HG03457 (cell line): ENCODE measurements at regions not wholly inside any gene's neighbourhood (a gene's known extent, or its start where the extent isn't known, plus 50 kb on each side); places are given as distances from the start of the nearest gene placed in this dataset.

Experiments
- ATAC-seq: cut with Tn5 transposase; IDR thresholded peaks from one replicate; pipeline ENCODE4 v1.9.1; 2021; ENCODE audit warnings: moderate number of reproducible peaks; ENCODE audit not compliant: unreplicated experiment

DNA sequence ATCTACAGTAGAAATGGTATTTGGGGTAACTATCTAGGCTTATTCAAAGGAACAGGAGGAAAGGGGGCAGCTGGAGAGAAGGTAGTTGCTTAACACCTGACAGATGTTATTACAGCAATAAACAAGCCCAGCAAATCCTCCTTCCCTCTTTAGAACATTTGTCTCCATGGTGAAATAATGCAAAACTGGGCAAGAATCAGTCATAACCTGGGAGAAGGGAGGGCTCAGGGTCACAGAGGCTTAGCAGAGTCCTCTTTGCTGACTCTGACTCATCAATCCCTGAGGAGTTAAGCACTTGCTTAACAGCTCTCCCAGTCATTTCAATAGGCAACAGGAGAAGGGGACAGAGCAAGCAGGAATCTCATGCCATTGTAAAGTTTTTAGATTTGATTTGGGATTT, 230.3 kb downstream of the IBTK start:
- no peak for ATAC-seq

DNA sequence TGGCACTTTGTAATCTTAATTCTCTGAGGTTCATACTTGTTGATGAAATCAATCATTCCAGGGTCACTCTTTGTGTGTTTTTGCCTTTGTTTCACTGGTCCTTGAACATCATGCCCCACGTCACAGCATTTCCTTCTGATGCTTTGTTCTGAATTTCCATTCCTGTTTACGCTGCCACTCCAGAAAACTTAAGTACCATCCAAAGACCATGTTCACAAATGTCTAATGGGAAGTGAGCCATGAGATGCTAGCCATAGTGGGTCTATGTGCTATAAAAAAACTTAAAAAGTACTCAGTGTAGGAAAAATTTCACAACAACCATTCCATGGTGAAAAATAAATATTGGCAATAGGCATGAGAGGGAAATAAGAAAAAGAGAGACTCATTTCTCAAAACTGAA, 232.0 kb downstream of the IBTK start:
- ATAC-seq, result no peak

DNA sequence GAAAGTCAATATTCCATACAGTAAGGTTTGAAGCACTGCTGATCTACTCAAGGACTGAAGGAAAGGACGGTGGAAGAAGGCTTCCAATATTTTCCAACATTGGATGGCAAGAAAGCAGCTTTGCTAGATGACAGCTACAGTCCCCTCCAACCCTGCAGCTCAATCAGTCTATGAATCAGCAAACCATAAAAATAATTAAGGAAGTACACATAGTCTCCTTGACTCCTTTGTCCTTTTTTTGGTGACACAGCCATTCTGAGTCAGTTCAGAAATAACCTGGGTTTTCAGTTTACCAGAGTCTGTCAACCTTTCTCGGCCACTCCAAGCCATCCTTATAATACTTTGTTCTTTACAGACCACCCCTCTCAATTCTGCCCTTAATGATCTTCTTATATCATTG, 232.5 kb downstream of the IBTK start:
- ATAC-seq, result no peak

DNA sequence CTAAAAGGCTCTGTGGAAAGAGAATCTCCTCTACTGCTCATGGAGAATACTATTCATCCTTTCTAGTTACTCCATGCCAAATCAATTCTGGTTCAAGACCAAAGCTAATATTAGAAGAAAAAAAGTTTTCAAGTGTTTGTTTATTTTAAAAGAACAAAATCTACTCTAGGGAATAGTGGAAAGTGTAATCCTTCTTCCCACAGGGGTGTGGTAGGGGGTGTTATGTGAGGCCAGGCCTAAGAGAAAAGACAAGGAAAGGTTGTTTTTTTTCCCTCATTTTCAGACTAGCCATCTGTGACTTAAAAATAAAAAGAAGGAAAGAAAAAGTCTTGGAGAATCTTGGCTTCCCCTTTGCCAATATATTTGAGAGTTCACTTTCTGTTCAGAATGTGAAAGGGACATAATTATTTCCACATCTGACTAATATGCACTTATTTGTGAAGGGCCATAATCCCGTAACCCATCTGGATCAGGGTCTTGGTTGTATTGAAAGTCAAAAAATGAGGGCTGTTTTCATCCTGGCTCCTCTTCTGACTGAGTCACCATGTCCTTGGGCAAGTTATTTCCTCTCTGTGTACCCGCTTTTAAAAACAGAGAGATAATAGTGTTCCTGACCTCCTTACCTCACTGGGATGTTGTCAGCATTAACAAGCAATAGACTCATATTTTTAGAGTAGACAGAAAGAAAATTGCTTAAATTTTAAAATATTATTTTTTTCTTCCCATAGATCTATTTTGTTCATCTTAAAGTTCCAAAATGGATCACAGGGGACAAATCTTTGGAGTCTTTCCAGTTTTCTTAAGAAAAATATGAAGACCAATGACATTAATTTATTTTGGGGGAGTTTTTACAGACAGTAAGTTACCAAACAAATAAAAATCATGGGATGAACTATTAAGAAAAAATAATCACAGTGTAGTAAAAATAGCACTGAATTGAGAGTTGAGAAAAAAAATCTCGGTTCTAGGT, 233.7 kb downstream of the IBTK start:
- ATAC-seq, result no peak

DNA sequence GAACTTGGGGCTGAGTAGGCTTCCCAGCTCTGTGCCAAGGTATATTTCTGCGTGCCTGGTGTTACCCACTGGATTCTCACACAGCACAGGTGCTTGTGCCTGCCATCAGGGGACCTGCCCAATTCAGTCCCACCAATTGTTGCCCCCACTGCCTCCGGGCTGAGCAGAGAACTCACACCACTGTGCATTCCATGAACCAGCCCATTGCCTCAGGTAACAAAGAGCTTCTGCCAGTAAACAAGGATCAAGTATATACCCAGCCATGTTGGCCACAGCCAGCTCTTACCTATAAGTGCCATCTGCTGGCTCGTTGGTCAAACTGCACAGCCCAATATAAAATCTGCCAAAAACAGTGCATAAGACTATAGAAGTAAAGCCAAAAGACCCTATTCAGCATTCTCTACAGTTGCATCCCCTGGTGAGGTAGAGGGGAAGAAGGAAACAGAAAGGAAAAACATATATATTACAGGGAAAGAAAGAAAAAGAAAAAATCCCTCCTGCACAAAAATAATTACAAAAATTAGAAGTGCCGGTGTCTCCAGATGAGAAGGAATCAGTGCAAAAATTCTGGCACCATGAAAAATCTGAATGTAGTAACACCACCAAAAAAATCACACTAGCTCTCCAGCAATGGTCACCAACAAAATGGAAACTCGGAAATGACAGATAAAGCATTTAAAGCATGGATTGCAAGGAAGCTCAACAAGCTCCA, 241.4 kb downstream of the IBTK start:
- ATAC-seq, result peak; percentile 85

DNA sequence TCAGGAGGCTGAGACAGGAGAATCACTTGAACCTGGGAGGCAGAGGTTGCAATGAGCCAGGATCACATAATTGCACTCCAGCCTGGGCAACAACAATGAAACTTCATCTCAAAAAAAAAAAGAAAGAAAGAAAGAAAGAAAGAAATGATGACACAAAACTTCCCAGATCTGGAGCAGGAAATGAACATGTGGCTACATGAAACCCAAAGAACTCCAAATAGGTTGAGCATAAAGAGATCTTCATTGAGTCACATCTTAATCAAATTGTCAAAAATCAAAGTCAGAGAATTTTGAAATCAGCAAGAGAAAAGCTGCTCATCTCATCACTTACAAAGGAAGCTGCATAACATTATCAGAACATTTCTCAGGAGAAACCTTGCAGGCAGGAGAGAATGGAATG, 247.0 kb downstream of the IBTK start:
- ATAC-seq, result no peak

DNA sequence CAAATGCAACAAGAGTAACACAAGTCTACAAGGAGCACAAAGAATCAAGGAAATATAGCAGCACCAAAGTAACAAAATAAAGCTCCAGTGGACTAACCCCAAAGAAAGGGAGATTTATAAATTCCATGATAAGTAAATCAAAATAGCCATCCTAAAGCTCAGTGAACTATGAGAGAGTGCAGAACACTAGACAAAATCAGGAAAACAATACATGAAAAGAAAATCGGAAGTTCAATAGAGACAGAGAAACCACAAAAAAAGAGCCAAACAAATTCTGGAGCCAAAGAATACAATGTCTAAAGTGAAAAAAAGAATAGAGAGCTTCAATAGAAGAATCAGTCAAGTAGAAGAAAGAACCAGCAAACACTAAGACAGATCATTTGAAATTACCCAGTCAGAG, 247.3 kb upstream of the TENT5A start:
- ATAC-seq, result no peak

DNA sequence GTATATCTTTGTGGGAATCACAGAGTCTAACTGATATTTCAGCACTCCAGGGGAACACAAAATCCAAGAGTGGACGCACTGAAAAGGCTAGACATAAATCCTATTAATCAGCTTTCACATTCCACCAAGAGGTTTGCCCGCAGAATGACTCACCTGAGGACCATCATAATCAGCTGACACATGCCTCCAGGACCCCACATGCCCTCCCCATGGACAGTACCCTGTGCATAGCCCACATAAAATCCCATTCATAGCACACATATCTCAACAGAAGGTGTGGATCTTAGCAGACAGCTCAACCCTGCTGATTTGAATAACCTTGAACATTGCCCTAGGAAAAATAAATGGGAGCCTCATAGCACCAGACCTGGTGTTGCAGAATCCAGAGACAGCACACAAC, 246.8 kb upstream of the TENT5A start:
- no peak for ATAC-seq

DNA sequence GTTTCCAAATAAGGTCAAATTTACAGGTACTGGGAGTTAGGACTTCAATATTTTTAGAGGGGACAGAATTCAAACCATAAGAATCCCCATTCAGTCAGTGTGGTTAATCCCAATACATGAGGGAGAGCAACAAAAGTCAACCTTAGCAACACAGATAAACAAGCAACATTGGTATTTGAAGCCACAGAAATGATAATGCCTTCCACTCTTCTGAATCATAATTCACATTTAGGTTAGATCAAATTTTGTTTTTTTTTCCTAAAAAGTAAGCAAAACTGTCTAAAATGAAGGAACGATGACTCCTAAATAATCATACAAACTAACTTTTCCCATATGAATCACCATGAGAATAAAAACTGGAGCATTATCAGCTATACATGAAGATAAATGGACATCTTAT, 246.0 kb upstream of the TENT5A start:
- ATAC-seq, result no peak

DNA sequence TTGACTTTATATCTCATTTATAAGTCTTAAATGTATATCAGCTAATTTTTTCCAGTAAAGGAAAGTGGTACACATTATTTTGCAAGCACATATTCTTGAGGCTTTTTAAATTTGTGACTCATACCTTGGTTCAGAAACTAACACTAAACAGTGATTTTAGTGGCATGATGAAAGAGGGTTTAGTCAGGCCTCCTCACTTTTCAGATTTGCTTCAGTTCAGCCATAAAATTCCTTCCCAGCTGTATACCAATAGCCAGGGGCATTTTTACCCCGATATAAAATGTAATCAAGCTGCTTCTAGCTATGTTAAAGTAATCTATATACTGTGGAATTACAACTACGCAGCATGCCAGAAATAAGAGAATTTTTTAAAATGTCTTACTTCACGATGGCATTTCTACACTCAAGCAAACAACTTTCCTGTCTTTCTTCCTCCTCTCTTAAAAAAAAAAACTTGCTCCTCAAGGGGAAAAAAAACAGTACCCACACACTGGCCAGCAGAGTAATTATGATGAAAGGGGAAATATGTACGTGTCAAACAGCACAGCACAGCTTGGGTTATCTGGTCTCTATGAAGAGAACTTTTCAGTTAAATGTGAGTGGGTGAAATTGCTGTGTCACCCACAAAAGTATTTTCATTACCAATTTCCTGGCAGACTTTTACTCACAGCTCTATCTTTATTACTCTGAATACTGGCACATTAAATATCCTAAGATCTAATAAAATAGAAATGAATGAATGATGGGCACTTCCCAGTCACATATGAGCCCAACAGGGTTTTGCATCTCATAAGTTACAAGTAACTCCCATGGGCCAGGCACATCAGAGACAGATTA, 244.8 kb upstream of the TENT5A start:
- peak; percentile 54 for ATAC-seq

DNA sequence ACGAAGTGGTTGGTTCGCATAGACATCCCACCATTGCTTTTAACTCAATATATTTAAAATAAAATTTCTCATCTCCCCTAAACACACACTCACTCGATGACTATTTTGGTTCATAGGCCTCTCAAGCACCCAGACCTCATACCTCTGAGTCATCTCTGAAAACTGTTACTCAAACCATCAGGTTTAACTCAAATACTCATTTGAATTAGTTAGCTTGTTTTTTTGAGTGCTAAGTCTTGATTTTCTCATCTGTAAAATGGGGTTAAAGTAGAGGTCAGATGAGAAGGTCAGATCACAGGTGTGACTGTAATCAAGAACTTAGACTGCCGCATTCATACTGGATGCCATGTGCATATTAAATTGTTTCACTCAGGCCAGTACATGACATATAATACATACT, 243.9 kb upstream of the TENT5A start:
- ATAC-seq, result no peak

DNA sequence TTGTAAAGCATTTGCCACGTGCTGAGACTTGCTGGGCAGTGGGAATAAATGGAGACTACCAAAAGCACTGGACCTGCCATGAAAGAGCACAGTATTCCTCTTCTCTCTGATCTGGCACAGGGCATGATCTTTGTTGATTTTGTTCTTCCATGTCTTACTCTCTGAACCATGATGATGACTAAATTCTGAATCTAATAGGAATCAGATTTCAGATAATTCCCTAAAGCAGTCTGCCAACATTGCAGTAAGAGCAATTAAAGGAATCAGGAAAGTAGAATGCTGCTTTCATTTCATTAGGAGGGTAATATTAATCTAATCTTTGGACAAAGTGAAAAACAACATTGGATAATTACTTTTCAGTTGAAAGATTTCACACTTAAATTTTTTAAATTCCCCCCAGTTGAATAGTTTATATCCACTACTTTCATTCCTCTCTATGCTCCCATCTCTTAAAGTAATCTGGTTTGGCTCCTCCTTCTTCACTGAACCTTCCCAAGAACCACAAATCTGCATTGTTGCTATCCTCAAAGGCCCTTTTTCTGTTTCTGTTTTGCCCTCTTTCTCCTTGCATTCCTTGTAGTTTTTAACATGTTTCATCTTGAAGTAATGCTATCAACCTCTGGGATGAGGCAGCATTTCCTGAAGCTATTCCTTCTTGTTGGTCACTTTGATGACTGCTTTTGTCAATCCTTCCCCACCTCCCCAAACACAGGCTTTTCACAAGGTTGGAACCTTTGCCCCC, 243.2 kb upstream of the TENT5A start:
- no peak for ATAC-seq

DNA sequence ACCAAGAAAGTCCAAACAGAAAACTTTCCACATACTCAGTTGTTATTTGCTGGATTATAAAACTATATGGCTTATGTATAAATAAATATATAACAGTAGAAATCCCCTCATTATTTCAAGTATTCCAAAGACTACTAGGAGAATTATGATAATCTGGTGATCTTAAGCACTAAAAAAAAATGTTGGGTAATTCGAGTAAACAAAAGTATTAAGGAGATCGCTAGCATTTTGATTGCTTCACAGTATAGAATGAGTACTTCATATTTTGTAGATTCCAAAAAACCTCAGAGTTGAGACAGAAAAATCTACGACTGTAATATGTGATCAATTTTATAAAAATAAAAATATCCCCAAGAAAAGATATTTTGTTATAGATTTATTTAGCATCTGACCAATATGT, 236.4 kb upstream of the TENT5A start:
- no peak for ATAC-seq

DNA sequence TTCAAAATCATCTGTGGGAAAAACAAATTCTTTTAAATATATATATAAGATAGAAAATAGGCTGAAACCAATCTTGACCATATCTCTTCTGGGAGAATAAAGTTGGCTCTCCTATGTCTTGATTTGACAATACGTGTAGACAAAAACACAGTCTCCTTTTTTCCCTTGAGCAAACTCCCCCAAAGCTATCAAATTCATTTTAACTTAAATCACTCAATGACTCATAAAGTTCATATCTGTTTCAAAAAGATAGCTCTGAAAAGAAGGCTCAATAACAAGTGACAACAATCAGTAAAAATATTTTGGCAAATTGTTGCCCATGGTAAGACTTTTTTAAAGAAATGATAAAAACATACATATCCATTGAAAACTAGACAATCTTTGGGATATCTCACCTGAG, 236.0 kb upstream of the TENT5A start:
- ATAC-seq, result no peak

DNA sequence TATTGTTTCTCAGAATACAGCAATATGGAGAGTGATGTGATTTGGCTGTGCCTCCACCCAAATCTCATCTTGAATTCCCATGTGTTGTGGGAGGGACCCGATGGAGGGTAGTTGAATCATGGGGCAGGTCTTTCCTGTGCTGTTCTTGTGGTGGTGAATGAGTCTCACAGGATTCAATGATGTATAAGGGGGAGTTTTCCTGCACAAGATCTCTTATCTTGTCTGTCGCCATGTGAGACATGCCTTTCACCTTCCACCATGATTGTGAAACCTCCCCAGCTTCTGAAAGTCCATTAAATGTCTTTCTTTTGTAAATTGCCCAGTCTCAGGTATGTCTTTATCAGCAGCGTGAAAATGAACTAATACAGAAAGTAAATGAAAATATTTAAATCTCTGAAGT, 234.8 kb upstream of the TENT5A start:
- ATAC-seq, result no peak

DNA sequence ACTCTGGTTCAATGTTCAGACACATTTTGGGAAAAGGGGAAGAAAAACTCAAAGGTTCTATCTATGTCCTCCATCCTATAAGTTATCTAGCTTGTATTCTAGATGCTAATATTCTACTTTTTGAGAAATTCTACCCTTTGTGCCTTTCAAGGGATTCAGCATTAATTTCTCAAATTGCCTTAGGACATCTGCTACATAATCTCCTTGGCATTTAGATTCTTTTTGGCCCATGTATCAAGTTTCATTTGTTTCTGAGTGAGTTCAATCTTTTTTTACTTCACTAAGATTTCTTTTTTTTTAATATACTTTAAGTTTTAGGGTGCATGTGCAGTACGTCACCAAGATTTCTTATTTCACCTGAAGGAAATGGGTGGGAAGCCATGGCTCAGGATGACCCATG, 232.7 kb upstream of the TENT5A start:
- ATAC-seq, result no peak

DNA sequence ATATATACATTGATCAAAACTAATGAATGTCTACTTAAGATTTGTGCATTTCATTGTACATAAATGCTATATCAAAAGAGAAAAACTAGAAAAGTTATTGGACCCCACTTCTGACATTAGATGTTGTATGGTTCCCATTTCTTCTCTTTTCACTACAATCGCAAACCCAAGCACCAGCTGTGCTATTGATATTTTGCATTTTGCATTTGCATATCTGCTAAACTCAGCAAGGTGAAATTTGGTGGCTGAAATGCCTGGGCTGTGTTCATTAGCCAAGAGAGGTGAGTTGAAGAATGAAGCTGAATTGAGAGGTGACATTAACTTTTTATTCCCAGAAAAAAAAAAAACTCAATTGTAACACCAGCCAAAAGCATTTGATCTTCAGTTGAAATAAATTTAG, 232.1 kb upstream of the TENT5A start:
- no peak for ATAC-seq

DNA sequence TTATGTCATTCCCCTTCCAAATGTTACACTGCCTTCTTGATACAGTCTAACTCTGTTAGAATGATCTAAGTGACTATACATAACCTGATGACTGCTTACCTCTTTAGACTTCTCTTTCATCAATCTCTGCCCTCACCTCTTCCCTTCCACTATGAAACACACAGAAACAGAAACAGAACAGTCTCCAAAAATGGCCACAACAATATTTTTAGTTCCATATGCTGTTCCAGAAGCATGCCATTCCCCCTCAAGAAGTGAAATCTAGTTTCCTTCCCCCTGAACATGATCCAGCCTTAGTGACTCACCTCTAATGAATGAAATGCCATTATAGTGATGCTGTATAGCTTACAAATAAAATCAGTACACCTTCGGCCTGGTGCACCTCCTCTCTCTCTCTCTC, 229.3 kb upstream of the TENT5A start:
- no peak for ATAC-seq

DNA sequence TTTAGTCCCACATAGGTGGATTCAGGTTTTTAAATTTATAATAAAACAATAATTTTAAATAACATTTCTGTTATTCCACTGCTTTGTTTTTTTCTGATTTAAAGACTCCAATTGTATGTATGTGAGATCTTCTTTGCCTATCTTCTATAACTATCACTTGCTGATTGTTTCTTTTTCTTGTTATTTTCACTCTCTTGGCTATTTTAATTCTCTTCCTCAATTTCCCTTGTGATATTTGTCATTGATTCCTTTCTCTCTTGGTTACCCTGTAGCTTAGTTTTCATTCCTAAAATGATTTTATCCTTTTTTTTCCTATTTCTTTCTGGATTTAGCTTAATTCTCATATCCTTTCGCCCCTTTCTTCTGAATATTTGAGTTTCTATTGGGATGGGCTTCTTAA, 227.3 kb upstream of the TENT5A start:
- no peak for ATAC-seq

DNA sequence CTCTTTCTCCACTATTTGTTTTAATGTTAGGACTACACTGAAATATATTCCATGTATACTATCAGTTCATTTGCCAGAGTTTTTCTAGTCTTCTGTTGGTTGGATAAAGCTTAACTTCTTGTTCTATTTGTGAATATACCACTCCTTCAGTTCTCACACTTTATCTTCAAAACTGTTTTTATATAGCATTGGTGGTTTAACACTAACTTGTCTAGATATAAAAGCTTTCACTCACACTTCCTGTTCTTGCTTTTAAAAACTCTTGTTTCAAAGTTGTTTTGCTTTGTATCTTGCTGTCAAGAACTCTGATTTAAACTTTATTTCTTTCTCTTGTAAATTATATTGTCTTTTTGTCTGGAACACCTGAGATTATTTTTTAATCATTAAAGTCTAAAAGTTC, 226.8 kb upstream of the TENT5A start:
- ATAC-seq, result no peak

DNA sequence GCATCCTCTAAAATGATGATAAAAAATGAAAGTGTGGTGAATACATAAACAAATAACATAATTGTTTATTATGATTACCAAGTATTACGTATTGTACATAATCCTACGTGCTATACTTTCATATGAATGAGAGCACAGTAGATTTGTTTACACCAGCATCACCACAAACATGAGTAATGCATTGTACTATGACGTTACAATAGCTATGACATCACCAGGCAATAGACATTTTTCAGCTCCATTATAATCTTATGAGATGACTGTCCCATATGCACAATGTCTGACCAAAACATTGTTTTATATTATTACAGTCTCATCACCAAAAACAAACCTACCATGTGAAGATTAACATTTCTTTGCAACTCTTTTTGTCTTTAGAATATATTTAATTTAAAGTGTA, 225.7 kb upstream of the TENT5A start:
- no peak for ATAC-seq
